SK-N-SH (cell line): ENCODE measurements at regions not wholly inside any gene's neighbourhood (a gene's known extent, or its start where the extent isn't known, plus 50 kb on each side); places are given as distances from the start of the nearest gene placed in this dataset.

Source experiments
- CTCF ChIA-PET: fragments of 300-600, 350-600 bp; formaldehyde crosslinking; extraction: SDS; loops from one replicate; lab custom pipeline; 2021; lab: Yijun Ruan, JAX
- POLR2A ChIA-PET: fragments of 350-600 bp; sonication (Branson Sonifier 250); formaldehyde crosslinking; extraction: SDS; loops from one replicate; lab custom pipeline; 2020; ENCODE audit warnings: antibody characterized with exemption, inconsistent platforms; lab: Yijun Ruan, JAX
- DNase-seq: peaks from one replicate; pipeline ENCODE4 v3.0.0; 2012
- H2AFZ ChIP-seq: fragments of 200-600 bp; sonication (generic); 2 replicates; pipeline ENCODE4 v1.8.1; 2016; ENCODE audit warnings: antibody characterized with exemption, mild to moderate bottlenecking, low read depth
- H3F3A ChIP-seq: fragments of 200-600 bp; sonication (generic); replicated peaks from 2 replicates; pipeline ENCODE3; 2016; ENCODE audit warnings: antibody characterized with exemption, mild to moderate bottlenecking; ENCODE audit not compliant: insufficient read depth
- H3K27ac ChIP-seq, 2 experiments: fragments of 200-500 bp in 1 of 2; fragments of 200-600 bp in 1 of 2; sonication (Bioruptor generic) in 1 of 2; sonication (generic), shearing (Covaris generic) in 1 of 2; 2 replicates each; pipeline versions ENCODE4 v1.5.1 to v1.6.1; 2014 to 2016; ENCODE audit warnings: low read depth in 2 of 2, inconsistent platforms in 1 of 2, low read length in 1 of 2, mild to moderate bottlenecking in 1 of 2, mixed read lengths in 1 of 2
- H3K27me3 ChIP-seq: fragments of 200-600 bp; sonication (generic), shearing (Covaris generic); 2 replicates; pipeline ENCODE4 v1.6.1; 2016; ENCODE audit warnings: mixed run types; ENCODE audit not compliant: insufficient read depth
- H3K36me3 ChIP-seq, 2 experiments: fragments of 200-500 bp in 1 of 2; fragments of 200-600 bp in 1 of 2; sonication (Bioruptor generic) in 1 of 2; sonication (generic) in 1 of 2; replicated peaks in 1 of 2; 2 replicates each; pipeline versions ENCODE3 to v1.5.1; 2014 to 2016; ENCODE audit warnings: low read length in 1 of 2, mild to moderate bottlenecking in 1 of 2; ENCODE audit not compliant: insufficient read depth in 2 of 2, control insufficient read depth in 1 of 2
- H3K4me1 ChIP-seq, 2 experiments: fragments of 200-500 bp in 1 of 2; fragments of 200-600 bp in 1 of 2; sonication (Bioruptor generic) in 1 of 2; sonication (generic), shearing (Covaris generic) in 1 of 2; 2 replicates each; pipeline versions ENCODE4 v1.5.1 to v1.6.1; 2014 to 2016; ENCODE audit warnings: low read depth in 1 of 2, low read length in 1 of 2, mixed run types in 1 of 2; ENCODE audit not compliant: insufficient read depth in 2 of 2, control insufficient read depth in 1 of 2
- H3K4me2 ChIP-seq: fragments of 200-600 bp; sonication (generic), shearing (Covaris generic); 2 replicates; pipeline ENCODE4 v1.6.1; 2017; ENCODE audit warnings: mixed run types
- H3K4me3 ChIP-seq, 2 experiments: fragments of 200-500 bp in 1 of 2; fragments of 200-600 bp in 1 of 2; sonication (Bioruptor generic) in 1 of 2; sonication (generic), shearing (Covaris generic) in 1 of 2; 2 replicates each; pipeline versions ENCODE4 v1.5.1 to v1.8.1; 2014 to 2016; ENCODE audit warnings: low read depth in 2 of 2, inconsistent platforms in 1 of 2, low read length in 1 of 2, mild to moderate bottlenecking in 1 of 2, mixed read lengths in 1 of 2, moderate library complexity in 1 of 2
- H3K79me2 ChIP-seq: fragments of 200-600 bp; sonication (generic); 2 replicates; pipeline ENCODE4 v1.8.1; 2017; ENCODE audit warnings: mild to moderate bottlenecking; ENCODE audit not compliant: insufficient read depth
- H3K9ac ChIP-seq: fragments of 200-600 bp; sonication (generic); 2 replicates; pipeline ENCODE4 v1.6.1; 2017; ENCODE audit warnings: mixed run types
- H3K9me2 ChIP-seq: fragments of 200-600 bp; sonication (generic); 2 replicates; pipeline ENCODE4 v1.6.1; 2017; ENCODE audit warnings: mixed run types
- H3K9me3 ChIP-seq: fragments of 200-600 bp; sonication (generic); 2 replicates; pipeline ENCODE4 v1.6.1; 2017; ENCODE audit warnings: mixed run types, mild to moderate bottlenecking, moderate library complexity
- H4K20me1 ChIP-seq: fragments of 200-600 bp; sonication (generic); 2 replicates; pipeline ENCODE4 v1.6.1; 2017; ENCODE audit warnings: mild to moderate bottlenecking, mixed run types; ENCODE audit not compliant: insufficient read depth
- CTCF ChIP-seq: fragments of 200-600 bp; sonication (generic); IDR thresholded peaks from 2 replicates; pipeline ENCODE4 v1.6.1; 2017; ENCODE audit warnings: antibody characterized with exemption, mild to moderate bottlenecking, moderate library complexity
- EP300 ChIP-seq, 2 experiments: IDR thresholded peaks; 2 replicates each; pipeline versions ENCODE4 v1.4.0 to v1.6.1; 2012; ENCODE audit warnings: borderline replicate concordance in 1 of 2, low read depth in 1 of 2, low read length in 1 of 2
- FOSL2 ChIP-seq: IDR thresholded peaks from 2 replicates; pipeline ENCODE4 v1.4.0; 2012; ENCODE audit warnings: low read depth, mild to moderate bottlenecking, moderate library complexity, borderline replicate concordance
- FOXJ3 ChIP-seq: sonication (generic); formaldehyde crosslinking; IDR thresholded peaks from 2 replicates; pipeline ENCODE4 v1.5.1; 2020; ENCODE audit warnings: mild to moderate bottlenecking, missing genetic modification reagents
- IRF3 ChIP-seq: fragments of 150-350 bp; IDR thresholded peaks from 2 replicates; pipeline ENCODE4 v1.6.1; 2016; ENCODE audit warnings: mild to moderate bottlenecking, low read depth, low read length
- JUND ChIP-seq: IDR thresholded peaks from 2 replicates; pipeline ENCODE4 v1.4.0; 2012
- MEF2A ChIP-seq: IDR thresholded peaks from 2 replicates; pipeline ENCODE4 v1.4.0; 2012; ENCODE audit warnings: low read depth, borderline replicate concordance
- MXI1 ChIP-seq: IDR thresholded peaks from 2 replicates; pipeline ENCODE4 v1.6.1; 2012; ENCODE audit warnings: mild to moderate bottlenecking, low read depth, low read length, improper control_type of control experiment
- NFIC ChIP-seq: IDR thresholded peaks from 2 replicates; pipeline ENCODE4 v1.4.0; 2012; ENCODE audit warnings: borderline replicate concordance
- RAD21 ChIP-seq: IDR thresholded peaks from 2 replicates; pipeline ENCODE4 v1.6.1; 2012; ENCODE audit warnings: mild to moderate bottlenecking, low read length
- RCOR1 ChIP-seq: fragments of 150-350 bp; IDR thresholded peaks from 2 replicates; pipeline ENCODE4 v1.6.1; 2017; ENCODE audit warnings: antibody characterized with exemption, low read length
- RXRA ChIP-seq: IDR thresholded peaks from 2 replicates; pipeline ENCODE4 v1.4.0; 2012; ENCODE audit warnings: low read depth, mild to moderate bottlenecking, borderline replicate concordance
- SIN3A ChIP-seq: IDR thresholded peaks from 2 replicates; pipeline ENCODE4 v1.6.1; 2012; ENCODE audit warnings: low read depth, mild to moderate bottlenecking, low read length, moderate library complexity, borderline replicate concordance
- TEAD4 ChIP-seq: IDR thresholded peaks from 2 replicates; pipeline ENCODE4 v1.4.0; 2012; ENCODE audit warnings: mild to moderate bottlenecking, borderline replicate concordance; ENCODE audit not compliant: insufficient read depth
- WGBS: methylation state at CpG from one replicate; pipeline ENCODE4 v1.1.6; 2017; ENCODE audit warnings: low lambda C conversion rate; 5-methylcytosine and 5-hydroxymethylcytosine counted together

GRCh38 chr13:90883592-90883991 lies 463.9 kb upstream of the MIR17HG start (continued):
- TF ChIP-seq SIN3A, result no peak
- TF ChIP-seq, all 33 proteins: peak for 2

- Histone ChIP-seq H3K4me1 (no peaks in the 10 kb centered on the region), H3K9ac (no peak overlapping the region), H3K4me2 (no peak overlapping the region), H2AFZ (no peak overlapping the region), H3F3A (no peaks in the 10 kb centered on the region), H3K27me3 (no peaks in the 10 kb centered on the region), H3K36me3 (no peaks in the 10 kb centered on the region), H3K79me2 (no peaks in the 10 kb centered on the region), H3K4me3 (no peak overlapping the region), H3K27ac (no peak overlapping the region), H3K9me2 (no peaks in the 10 kb centered on the region), H3K9me3 (no peaks in the 10 kb centered on the region), H4K20me1 (no peaks in the 10 kb centered on the region)
- POLR2A ChIA-PET, result no interaction called here
- CTCF ChIA-PET, result interaction anchor here (1.8 kb wide), 1 partner anchor 85 kb away, joined by 4 read pairs; no protein-coding TSS in a partner anchor
- DNase-seq, result no peak
- WGBS, result 63% methylated on average over 5 of the region's 5 CpGs
- TF ChIP-seq RAD21 (no peak), MXI1 (no peak), MEF2A (no peak), RXRA (no peak), FOSL2 (no peak), JUND (no peak), SIN3A (no peak), TEAD4 (no peak), EP300 (IDR thresholded peaks at IDR 0.05; ENCODE audit: borderline replicate concordance in 1 of 2, low read depth in 1 of 2, low read length in 1 of 2) (no peak), FOXJ3 (CRISPR knock-in tag) (no peak), IRF3 (no peak), NFIC (no peak), RCOR1 (no peak), CTCF (no peak)
Observed at GRCh38 chr13:90884066-90884465, 463.4 kb upstream of the MIR17HG start.
